Thyroid gland (tissue), 4 donors: ENCODE measurements at regions not wholly inside any gene's neighbourhood (a gene's known extent, or its start where the extent isn't known, plus 50 kb on each side); places are given as distances from the start of the nearest gene placed in this dataset.

ENCODE experiments used
- DNase-seq, 2 donors: peaks; one replicate each; pipeline ENCODE4 v3.0.0-alpha.2; 2019
- H3K27ac ChIP-seq, 3 donors: fragments of 200-600 bp; sonication (generic); 1 replicate in 2 of 3; 2 replicates in 1 of 3; pipeline ENCODE4 v1.5.1; 2016 to 2019; ENCODE audit warnings: mild to moderate bottlenecking in 1 of 3, moderate library complexity in 1 of 3
- H3K27me3 ChIP-seq: fragments of 200-600 bp; sonication (generic); one replicate; pipeline ENCODE4 v1.5.1; 2019
- H3K36me3 ChIP-seq, 2 donors: fragments of 200-600 bp; sonication (generic); one replicate each; pipeline ENCODE4 v1.5.1; 2016 to 2019
- H3K4me1 ChIP-seq, 2 donors: fragments of 200-600 bp; sonication (generic); one replicate each; pipeline ENCODE4 v1.5.1; 2017 to 2019
- H3K4me3 ChIP-seq, 3 donors: fragments of 200-600 bp; sonication (generic); replicated peaks in 1 of 3; 1 replicate in 2 of 3; 2 replicates in 1 of 3; pipeline ENCODE4 v1.5.1; 2016; ENCODE audit warnings: mild to moderate bottlenecking in 1 of 3
- H3K9me3 ChIP-seq: fragments of 200-600 bp; sonication (generic); one replicate; pipeline ENCODE4 v1.5.1; 2017
- POLR2A ChIP-seq, 2 donors: fragments of 450-650 bp; IDR thresholded peaks; one replicate each; pipeline ENCODE4 v1.6.1; 2017; ENCODE audit warnings: antibody characterized with exemption in 2 of 2, mild to moderate bottlenecking in 2 of 2, moderate library complexity in 1 of 2
- WGBS, 2 donors: methylation state at CpG; one replicate each; pipeline ENCODE4 v1.1.5; 2017; 5-methylcytosine and 5-hydroxymethylcytosine counted together
- intact Hi-C: fragments of 100-400 bp; cut with DNase I; formaldehyde crosslinking; loops from one replicate; pipeline ENCODE4 v1.15.1; 2023
- TF ChIP-seq, protein P1 (sequence below), 6 experiments: fragments of 200-600 bp in 3 of 6; fragments of 450-650 bp in 3 of 6; sonication (generic) in 3 of 6; IDR thresholded peaks; one replicate each; pipeline ENCODE4 v1.5.1; 2016 to 2019; ENCODE audit warnings: antibody characterized with exemption in 6 of 6, mild to moderate bottlenecking in 2 of 6, inconsistent platforms in 1 of 6, moderate library complexity in 1 of 6

DNA sequence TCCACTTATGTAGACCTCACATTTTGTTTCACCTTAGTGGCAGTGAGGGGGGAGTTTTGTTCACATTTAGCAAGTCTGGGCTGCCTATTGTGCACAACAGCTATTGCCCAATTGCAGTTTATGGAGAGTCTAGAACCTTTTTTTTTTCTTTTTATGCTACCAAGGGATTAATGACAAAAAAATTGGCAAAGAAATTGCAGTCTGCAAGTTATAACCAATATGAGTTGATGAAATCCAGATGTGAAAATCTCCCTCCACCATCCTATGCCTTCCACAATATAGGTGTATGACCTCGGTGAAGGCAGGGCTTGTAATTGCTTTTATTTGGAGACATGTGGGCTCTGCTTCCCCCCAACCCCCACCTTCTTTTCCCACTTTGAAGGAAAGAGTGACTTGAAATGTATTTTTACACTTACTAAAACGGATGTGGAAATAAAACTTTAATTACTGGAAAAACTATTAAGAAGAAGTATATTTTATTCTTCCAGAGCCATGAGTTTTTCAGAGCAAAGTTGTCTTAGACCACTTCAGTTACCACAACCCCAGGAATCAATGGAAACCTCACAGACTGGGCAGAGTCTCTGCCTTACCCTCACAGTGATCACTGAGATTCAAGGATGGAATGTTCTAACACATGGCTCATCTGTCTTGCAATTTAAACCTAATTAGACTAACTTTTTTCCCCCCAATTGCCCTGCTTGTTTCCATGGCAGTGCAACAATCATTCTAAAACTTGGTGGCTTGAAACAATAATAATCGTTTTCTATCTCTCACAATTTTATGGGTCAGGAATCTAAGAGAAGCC, 120.8 kb upstream of the SLC5A12 start:
- H3K4me1 ChIP-seq: peaks cover 0 to 6% of the 10 kb centered on the region in 2 donors
- DNase-seq: no peak
- no peaks in the 10 kb centered on the region for H3K9me3 ChIP-seq
- no peak overlapping the region for H3K4me3 ChIP-seq
- intact Hi-C loops: no loop called here
- no peaks in the 10 kb centered on the region for H3K27me3 ChIP-seq
- WGBS, 2 donors: 67 to 77% methylated on average over 3 of the region's 3 CpGs
- TF ChIP-seq POLR2A (IDR thresholded peaks at IDR 0.05): no peak
- TF ChIP-seq, protein P1, sequence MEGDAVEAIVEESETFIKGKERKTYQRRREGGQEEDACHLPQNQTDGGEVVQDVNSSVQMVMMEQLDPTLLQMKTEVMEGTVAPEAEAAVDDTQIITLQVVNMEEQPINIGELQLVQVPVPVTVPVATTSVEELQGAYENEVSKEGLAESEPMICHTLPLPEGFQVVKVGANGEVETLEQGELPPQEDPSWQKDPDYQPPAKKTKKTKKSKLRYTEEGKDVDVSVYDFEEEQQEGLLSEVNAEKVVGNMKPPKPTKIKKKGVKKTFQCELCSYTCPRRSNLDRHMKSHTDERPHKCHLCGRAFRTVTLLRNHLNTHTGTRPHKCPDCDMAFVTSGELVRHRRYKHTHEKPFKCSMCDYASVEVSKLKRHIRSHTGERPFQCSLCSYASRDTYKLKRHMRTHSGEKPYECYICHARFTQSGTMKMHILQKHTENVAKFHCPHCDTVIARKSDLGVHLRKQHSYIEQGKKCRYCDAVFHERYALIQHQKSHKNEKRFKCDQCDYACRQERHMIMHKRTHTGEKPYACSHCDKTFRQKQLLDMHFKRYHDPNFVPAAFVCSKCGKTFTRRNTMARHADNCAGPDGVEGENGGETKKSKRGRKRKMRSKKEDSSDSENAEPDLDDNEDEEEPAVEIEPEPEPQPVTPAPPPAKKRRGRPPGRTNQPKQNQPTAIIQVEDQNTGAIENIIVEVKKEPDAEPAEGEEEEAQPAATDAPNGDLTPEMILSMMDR (IDR thresholded peaks at IDR 0.05): no peak
- H3K27ac ChIP-seq: no peak overlapping the region
- no peaks in the 10 kb centered on the region for H3K36me3 ChIP-seq

DNA sequence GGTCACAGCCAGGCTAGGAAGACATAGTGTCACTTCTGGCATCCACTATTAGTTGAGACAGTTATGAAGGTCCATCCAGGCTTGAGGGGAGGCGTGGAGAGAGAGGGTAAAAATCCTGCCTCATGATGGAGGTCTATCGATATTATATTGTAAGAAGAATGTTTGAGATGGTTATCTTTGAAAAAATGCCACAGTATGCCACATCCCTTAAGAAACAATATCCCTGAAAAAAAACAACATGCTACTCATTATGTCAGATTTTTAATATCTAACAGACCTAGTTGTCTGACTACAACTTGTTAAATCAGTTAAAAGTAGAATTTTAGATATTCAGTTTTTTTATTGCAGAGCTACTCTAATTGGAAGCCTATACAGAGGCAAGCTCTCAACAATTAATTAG, 121.7 kb upstream of the SLC5A12 start:
- Histone ChIP-seq H3K27me3 (no peaks in the 10 kb centered on the region), H3K36me3 (no peaks in the 10 kb centered on the region), H3K9me3 (no peaks in the 10 kb centered on the region), H3K27ac (no peak overlapping the region), H3K4me3 (no peak overlapping the region), H3K4me1 (peaks cover 2 to 12% of the 10 kb centered on the region in 2 donors)
- DNase-seq: no peak
- TF ChIP-seq POLR2A (IDR thresholded peaks at IDR 0.05): no peak
- TF ChIP-seq, protein P1 (IDR thresholded peaks at IDR 0.05): no peak
- intact Hi-C loops: no loop called here
- WGBS, 2 donors: 66 to 70% methylated on average over 2 of the region's 2 CpGs

DNA sequence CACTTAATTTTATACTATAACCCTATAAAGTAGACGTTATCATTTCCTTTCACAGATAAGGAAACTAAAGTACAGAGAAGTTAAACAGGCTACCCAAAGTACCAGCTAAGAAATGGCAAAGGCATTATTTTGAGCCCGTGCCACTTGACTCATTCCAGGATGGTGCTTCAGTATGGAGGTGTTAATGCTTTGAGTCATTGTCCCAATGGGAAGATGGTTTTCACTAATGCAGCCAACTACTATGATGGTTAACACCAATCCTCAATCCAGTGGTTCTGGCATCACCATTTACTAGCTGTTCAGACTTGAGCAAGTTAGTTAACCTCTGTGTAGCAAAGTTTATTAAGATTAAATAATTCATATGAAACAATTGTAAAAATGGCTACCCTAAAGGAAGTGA, 123.1 kb upstream of the SLC5A12 start:
- H3K4me3 ChIP-seq: no peak overlapping the region
- no peaks in the 10 kb centered on the region for H3K36me3 ChIP-seq
- WGBS, 2 donors: 84 to 93% methylated on average over 2 of the region's 2 CpGs
- H3K4me1 ChIP-seq: peaks cover 9 to 20% of the 10 kb centered on the region in 2 donors
- no peak for DNase-seq
- no peaks in the 10 kb centered on the region for H3K27me3 ChIP-seq
- no peak overlapping the region for H3K27ac ChIP-seq
- intact Hi-C loops: no loop called here
- no peaks in the 10 kb centered on the region for H3K9me3 ChIP-seq
- TF ChIP-seq POLR2A (IDR thresholded peaks at IDR 0.05): no peak
- TF ChIP-seq, protein P1 (IDR thresholded peaks at IDR 0.05): no peak

DNA sequence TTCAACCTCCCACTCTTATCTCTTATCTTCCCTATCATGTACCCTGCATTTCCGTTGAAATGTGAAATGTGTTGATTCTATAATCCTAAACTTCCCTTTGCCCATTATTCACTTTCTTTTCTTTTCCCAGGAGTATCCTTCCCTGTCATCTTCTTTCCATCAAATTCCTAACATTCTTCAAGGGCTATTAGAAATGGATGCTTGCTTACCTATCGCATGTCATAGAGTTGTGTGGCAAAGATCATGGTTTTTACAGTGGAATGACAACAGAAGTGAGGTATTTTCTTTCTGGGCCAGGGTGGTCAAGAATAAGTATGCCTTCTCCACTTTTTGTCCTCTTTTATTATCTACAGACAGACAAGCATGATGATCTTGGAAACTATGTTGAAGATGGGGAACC, 124.4 kb upstream of the SLC5A12 start:
- H3K4me3 ChIP-seq: no peak overlapping the region
- H3K9me3 ChIP-seq: no peaks in the 10 kb centered on the region
- intact Hi-C loops: no loop called here
- no peaks in the 10 kb centered on the region for H3K27me3 ChIP-seq
- no peak for DNase-seq
- peaks cover 9 to 20% of the 10 kb centered on the region in 2 donors for H3K4me1 ChIP-seq
- 67 to 84% methylated on average over 2 of the region's 2 CpGs for WGBS, 2 donors
- H3K27ac ChIP-seq: no peak overlapping the region
- H3K36me3 ChIP-seq: no peaks in the 10 kb centered on the region
- TF ChIP-seq POLR2A (IDR thresholded peaks at IDR 0.05): no peak
- TF ChIP-seq, protein P1 (IDR thresholded peaks at IDR 0.05): no peak

DNA sequence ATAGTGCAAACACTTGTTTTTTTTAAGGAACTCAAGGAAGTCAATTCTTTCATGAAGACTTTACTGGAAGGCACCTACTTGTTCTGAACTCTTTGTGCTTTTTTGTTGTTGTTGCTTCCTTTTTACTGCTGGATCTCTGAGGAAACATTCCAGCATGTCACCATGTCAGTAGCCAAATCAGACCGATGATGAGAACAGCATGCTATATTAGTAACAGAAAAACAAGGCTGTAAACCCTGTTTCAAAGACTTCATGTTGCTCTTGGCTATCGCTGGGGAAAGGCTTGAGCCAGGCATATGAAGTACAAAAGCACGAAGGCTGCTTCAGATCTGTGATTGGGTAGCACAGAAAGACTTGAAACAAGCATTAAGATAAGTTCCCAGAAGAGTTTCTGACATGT, 125.6 kb upstream of the SLC5A12 start:
- 67 to 75% methylated on average over 3 of the region's 3 CpGs for WGBS, 2 donors
- DNase-seq: no peak
- Histone ChIP-seq H3K27ac (no peak overlapping the region), H3K27me3 (no peaks in the 10 kb centered on the region), H3K4me1 (peaks cover 9 to 16% of the 10 kb centered on the region in 2 donors), H3K36me3 (no peaks in the 10 kb centered on the region), H3K4me3 (no peak overlapping the region), H3K9me3 (no peaks in the 10 kb centered on the region)
- TF ChIP-seq, protein P1 (IDR thresholded peaks at IDR 0.05): no peak
- no peak for TF ChIP-seq POLR2A (IDR thresholded peaks at IDR 0.05)
- intact Hi-C loops: no loop called here
